HEK293T (cell line): ENCODE measurements at regions not wholly inside any gene's neighbourhood (a gene's known extent, or its start where the extent isn't known, plus 50 kb on each side); places are given as distances from the start of the nearest gene placed in this dataset.

ENCODE experiments used
- CTCF ChIA-PET: fragments of 350-600 bp; formaldehyde crosslinking; extraction: SDS; loops from one replicate; lab custom pipeline; 2021; ENCODE audit warnings: antibody characterized with exemption, inconsistent platforms; lab: Yijun Ruan, JAX
- POLR2A ChIA-PET: fragments of 350-600 bp; formaldehyde crosslinking; extraction: SDS; loops from one replicate; lab custom pipeline; 2020; ENCODE audit warnings: antibody characterized with exemption, inconsistent platforms; lab: Yijun Ruan, JAX
- DNase-seq: peaks from one replicate; pipeline ENCODE4 v3.0.0; 2012; ENCODE audit warnings: mixed read lengths; ENCODE audit errors: extremely low spot score
- ARNT ChIP-seq: fragments of 450-650 bp; IDR thresholded peaks from 2 replicates; pipeline ENCODE4 v1.6.1; 2017; ENCODE audit warnings: mild to moderate bottlenecking
- BHLHE40 ChIP-seq: fragments of 450-650 bp; IDR thresholded peaks from 2 replicates; pipeline ENCODE4 v1.6.1; 2016; ENCODE audit warnings: mild to moderate bottlenecking, moderate library complexity, borderline replicate concordance
- CTBP1 ChIP-seq: fragments of 450-650 bp; IDR thresholded peaks from 2 replicates; pipeline ENCODE4 v1.6.1; 2016; ENCODE audit warnings: borderline replicate concordance
- ELF4 ChIP-seq: fragments of 450-650 bp; IDR thresholded peaks from 2 replicates; pipeline ENCODE4 v1.6.1; 2017; ENCODE audit warnings: antibody characterized with exemption
- FOXA1 ChIP-seq: fragments of 450-650 bp; IDR thresholded peaks from 2 replicates; pipeline ENCODE4 v1.6.1; 2016; ENCODE audit warnings: mild to moderate bottlenecking
- FOXK2 ChIP-seq: fragments of 450-650 bp; IDR thresholded peaks from 2 replicates; pipeline ENCODE4 v1.6.1; 2016; ENCODE audit warnings: mild to moderate bottlenecking
- FOXM1 ChIP-seq: fragments of 450-650 bp; IDR thresholded peaks from 2 replicates; pipeline ENCODE4 v1.6.1; 2017; ENCODE audit warnings: mild to moderate bottlenecking, borderline replicate concordance
- HDGF ChIP-seq: fragments of 450-650 bp; IDR thresholded peaks from 2 replicates; pipeline ENCODE4 v1.6.1; 2017; ENCODE audit warnings: antibody characterized with exemption, borderline replicate concordance
- L3MBTL2 ChIP-seq: fragments of 450-650 bp; conservative IDR thresholded peaks from 2 replicates; pipeline ENCODE4 v1.6.1; 2016; ENCODE audit warnings: mild to moderate bottlenecking
- LEF1 ChIP-seq: fragments of 450-650 bp; IDR thresholded peaks from 2 replicates; pipeline ENCODE4 v1.6.1; 2017; ENCODE audit warnings: mild to moderate bottlenecking, borderline replicate concordance
- NFRKB ChIP-seq: fragments of 450-650 bp; IDR thresholded peaks from 2 replicates; pipeline ENCODE4 v1.6.1; 2016; ENCODE audit warnings: mild to moderate bottlenecking, moderate library complexity
- SP1 ChIP-seq: fragments of 450-650 bp; IDR thresholded peaks from 2 replicates; pipeline ENCODE4 v1.6.1; 2017
- SUZ12 ChIP-seq: fragments of 450-650 bp; IDR thresholded peaks from 2 replicates; pipeline ENCODE4 v1.6.1; 2016; ENCODE audit warnings: mild to moderate bottlenecking
- TARDBP ChIP-seq: fragments of 450-650 bp; IDR thresholded peaks from 2 replicates; pipeline ENCODE4 v1.6.1; 2016
- ZNF384 ChIP-seq: fragments of 450-650 bp; IDR thresholded peaks from 2 replicates; pipeline ENCODE4 v1.6.1; 2016
- TF ChIP-seq, protein P1 (sequence below): fragments of 450-650 bp; IDR thresholded peaks from 2 replicates; pipeline ENCODE4 v1.6.1; 2016

DNA sequence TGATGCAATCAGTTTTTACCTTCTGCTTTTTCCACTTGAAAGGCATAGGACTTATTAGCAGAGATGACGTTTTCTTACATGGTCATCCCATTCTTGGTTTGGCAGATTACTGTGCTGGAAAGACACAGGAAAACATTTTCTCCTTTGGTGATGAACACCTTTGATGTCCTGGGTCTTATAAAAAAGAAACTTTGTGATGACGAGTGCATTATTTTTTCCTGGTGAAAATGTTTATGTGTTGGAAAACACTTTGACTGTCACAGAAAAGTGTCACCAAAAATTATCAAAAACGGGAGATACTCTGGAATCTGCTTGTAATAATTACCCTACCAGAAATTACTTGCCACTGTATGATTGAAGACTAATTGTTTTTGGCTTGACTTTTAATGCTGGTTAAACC is 2020.9 kb downstream of the MAT2B start:
- DNase-seq = no peak
- CTCF ChIA-PET = no interaction called here

DNA sequence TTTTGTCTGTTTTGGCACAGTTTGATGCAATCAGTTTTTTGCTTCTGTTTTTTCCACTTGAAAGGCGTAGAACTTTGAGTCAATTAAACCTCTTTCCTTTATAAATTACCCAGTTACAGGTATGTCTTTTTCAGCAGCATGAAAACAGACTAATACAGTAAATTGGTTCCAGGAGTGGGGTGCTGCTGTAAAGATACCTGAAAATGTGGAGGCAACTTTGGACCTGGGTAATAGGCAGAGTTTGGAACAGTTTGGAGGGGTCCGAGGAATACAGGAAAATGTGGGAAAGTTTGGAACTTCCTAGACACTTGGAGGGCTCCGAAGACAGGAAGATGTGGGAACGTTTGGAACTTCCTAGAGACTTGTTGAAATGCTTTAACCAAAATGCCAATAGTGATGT is 2022.2 kb downstream of the MAT2B start:
- POLR2A ChIA-PET = no interaction called here
- CTCF ChIA-PET = no interaction called here
- TF ChIP-seq FOXA1 (no peak), ZNF384 (no peak)
- DNase-seq = no peak

More for the DNA sequence above, 2020.9 kb downstream of the MAT2B start:
- TF ChIP-seq BHLHE40 = no peak
- TF ChIP-seq SP1 = no peak
- no peak for TF ChIP-seq FOXA1
- no peak for TF ChIP-seq ZNF384
- no peak for TF ChIP-seq L3MBTL2
- no peak for TF ChIP-seq FOXK2
- TF ChIP-seq SUZ12 = no peak
- TF ChIP-seq ARNT = no peak
- TF ChIP-seq, protein P1, sequence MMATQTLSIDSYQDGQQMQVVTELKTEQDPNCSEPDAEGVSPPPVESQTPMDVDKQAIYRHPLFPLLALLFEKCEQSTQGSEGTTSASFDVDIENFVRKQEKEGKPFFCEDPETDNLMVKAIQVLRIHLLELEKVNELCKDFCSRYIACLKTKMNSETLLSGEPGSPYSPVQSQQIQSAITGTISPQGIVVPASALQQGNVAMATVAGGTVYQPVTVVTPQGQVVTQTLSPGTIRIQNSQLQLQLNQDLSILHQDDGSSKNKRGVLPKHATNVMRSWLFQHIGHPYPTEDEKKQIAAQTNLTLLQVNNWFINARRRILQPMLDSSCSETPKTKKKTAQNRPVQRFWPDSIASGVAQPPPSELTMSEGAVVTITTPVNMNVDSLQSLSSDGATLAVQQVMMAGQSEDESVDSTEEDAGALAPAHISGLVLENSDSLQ = no peak
- no peak for TF ChIP-seq LEF1
- no peak for TF ChIP-seq CTBP1
- no peak for TF ChIP-seq FOXM1
- no peak for TF ChIP-seq TARDBP
- TF ChIP-seq ELF4 = no peak
- no peak for TF ChIP-seq HDGF
- POLR2A ChIA-PET = no interaction called here

DNA sequence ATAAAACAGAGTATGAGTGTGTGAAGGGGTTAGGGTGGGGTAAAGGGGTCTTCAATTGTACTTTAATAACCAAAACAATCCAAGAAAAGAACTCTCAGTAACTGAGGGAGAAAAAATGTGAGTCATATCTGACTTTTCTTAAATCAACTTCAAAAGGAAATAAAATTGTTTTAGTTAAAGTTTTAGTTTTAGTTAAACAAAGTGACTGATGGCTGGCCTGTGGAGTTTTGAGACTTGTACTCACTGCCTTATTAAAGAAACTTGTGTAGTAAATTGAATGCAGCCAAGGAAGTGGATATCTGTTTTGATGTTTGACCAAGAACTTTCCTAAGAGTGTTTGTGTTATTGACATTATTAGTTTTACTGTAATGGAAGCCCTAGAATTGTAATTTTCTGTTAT is 2032.6 kb downstream of the MAT2B start:
- TF ChIP-seq BHLHE40 (no peak), HDGF (no peak)
- ChIA-PET CTCF (no interaction called here), POLR2A (no interaction called here)

DNA sequence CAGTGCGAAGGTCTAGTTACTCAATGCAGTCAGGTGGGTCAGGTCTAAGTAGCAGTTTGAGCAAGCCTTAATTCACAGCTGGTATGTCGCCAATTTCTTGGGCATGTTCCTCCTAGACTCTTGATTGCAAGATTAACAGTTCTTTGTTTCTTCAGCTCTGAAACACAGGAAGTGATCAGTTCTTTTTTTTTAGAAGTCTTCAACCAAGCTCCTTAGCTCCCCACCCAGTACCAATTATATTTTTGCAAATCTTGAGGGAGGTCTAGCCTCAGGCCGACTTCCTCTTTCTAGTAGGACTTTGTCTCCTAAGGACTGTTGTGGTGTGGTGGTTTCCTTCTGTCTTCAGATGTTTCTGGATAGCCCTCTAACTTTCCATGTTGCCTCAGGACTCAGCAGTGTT is 2054.2 kb downstream of the MAT2B start:
- POLR2A ChIA-PET = no interaction called here
- no peak for DNase-seq

More for the DNA sequence above, 2032.6 kb downstream of the MAT2B start:
- no peak for DNase-seq

DNA sequence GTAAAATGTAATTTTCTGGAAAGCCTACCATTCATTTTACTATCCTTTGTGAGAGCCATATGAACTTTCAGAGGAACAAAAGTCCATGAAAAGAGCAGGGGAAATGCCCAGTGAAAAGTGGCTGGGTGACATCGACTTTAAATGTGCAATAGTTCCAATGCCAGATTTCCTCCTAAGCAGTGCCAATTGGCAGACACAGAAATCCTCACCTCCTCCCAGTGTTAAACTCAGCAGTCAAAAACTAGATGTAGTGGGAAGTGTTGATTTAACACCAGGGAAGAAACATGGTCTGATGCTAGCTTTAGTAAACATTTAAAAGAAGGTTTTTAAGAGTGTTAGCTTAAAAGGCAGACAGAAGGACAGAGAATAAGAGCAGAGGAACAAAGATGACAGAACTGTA is 2055.2 kb downstream of the MAT2B start:
- no peak for DNase-seq
- POLR2A ChIA-PET = no interaction called here
- no peak for TF ChIP-seq CTBP1
- no peak for TF ChIP-seq SUZ12
- no peak for TF ChIP-seq ZNF384
- no peak for TF ChIP-seq FOXM1

More for the DNA sequence above, 2054.2 kb downstream of the MAT2B start:
- TF ChIP-seq ELF4 = no peak
- CTCF ChIA-PET = no interaction called here

DNA sequence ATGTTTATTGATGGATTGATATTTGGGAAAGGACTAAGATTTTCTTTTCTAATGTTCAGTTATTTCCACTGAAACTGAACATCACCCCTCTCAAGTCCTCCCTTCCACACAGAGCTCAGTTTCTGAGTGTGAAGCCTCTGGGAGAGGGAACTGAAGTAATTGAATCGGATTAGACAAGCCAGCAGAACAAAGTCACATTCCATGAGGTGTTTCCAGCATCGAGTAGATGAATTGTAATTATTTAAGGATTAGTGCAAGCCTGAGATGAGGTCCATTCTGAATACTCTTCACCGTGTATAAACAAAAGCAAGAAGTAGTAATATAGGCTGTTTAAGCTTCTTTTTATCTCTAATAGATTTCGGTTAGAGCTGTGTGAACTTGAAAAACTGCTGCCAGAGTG is 2060.5 kb downstream of the MAT2B start:
- ChIA-PET POLR2A (no interaction called here), CTCF (no interaction called here)
- no peak for TF ChIP-seq ELF4
- no peak for TF ChIP-seq NFRKB
- DNase-seq = no peak

More for the DNA sequence above, 2055.2 kb downstream of the MAT2B start:
- CTCF ChIA-PET = no interaction called here

DNA sequence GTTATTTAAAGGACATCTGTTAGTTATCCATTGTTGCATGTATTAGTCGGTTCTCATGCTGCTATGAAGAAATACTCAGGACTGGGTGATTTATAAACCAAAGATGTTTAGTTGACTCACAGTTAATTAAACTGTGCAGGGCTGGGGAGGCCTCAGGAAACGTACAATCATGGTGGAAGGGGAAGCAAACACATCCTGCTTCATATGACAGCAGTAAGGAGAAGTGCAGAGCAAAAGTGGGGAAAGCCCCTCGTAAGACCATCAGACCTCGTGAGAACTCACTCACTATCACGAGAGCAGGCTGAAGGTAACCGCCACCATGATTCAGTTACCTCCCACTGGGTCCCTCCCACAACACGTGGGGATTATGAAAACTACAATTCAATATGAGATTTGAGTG is 2064.1 kb downstream of the MAT2B start:
- DNase-seq = no peak
- POLR2A ChIA-PET = no interaction called here
- CTCF ChIA-PET = no interaction called here
- TF ChIP-seq ZNF384 (no peak), ELF4 (no peak), BHLHE40 (no peak), CTBP1 (no peak), LEF1 (no peak), SUZ12 (no peak), ARNT (no peak), TARDBP (no peak), HDGF (no peak), SP1 (no peak), FOXK2 (no peak), NFRKB (no peak), FOXM1 (no peak), L3MBTL2 (no peak)
- TF ChIP-seq, protein P1 = no peak

DNA sequence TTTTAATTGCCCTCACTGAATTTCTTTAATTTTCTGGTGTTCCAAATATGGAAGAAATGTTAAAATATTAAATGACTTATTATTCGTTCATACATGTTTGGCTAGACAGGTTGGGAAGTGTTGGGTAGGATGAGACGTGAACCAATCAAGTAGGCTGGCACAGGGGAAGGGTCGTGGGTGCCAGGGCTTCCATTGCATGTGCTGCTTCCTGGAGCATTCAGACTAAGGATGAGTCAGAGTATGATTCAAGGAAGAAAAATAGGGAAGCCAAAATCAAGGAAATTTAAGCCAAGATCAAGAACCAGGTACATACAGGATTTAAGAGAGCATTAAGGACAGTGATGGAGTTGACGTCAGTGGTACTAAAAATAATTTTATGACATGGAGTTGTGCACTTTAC is 2068.0 kb downstream of the MAT2B start:
- ChIA-PET POLR2A (no interaction called here), CTCF (no interaction called here)
- no peak for DNase-seq
- no peak for TF ChIP-seq HDGF
- no peak for TF ChIP-seq SUZ12
- no peak for TF ChIP-seq TARDBP
- no peak for TF ChIP-seq FOXA1
- no peak for TF ChIP-seq ZNF384
- TF ChIP-seq SP1 = no peak
- TF ChIP-seq BHLHE40 = no peak

DNA sequence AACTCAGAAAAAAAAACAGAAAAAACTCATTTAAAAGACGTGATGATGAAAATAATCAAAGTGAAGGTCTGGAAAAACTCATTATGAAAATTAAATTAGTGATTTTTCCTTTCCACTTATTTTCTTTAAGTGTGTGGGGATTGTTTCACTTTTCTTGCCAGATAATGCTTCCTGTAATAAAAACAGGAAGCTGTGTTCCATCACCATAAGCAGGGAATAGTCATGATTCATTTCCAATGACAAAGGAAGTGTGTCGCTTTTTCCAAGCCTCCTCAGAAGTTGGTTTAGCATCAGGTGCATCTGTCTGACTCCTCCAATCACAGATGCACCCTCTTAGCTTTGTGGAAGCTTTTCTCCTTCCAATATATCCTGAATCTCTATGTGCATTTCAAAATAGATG is 2068.7 kb downstream of the MAT2B start:
- TF ChIP-seq CTBP1 = no peak
- no peak for TF ChIP-seq ARNT
- TF ChIP-seq FOXM1 = no peak
- TF ChIP-seq, protein P1 = no peak
- TF ChIP-seq ELF4 = no peak
- no peak for TF ChIP-seq NFRKB
- no peak for TF ChIP-seq HDGF
- TF ChIP-seq FOXA1 = no peak
- ChIA-PET CTCF (no interaction called here), POLR2A (no interaction called here)
- DNase-seq = no peak
